ENCODE measurements at regions not wholly inside any gene's neighbourhood (a gene's known extent, or its start where the extent isn't known, plus 50 kb on each side); places are given as distances from the start of the nearest gene placed in this dataset.

- no peak for DNase-seq
Observed at GRCh38 chr20:57090590-57091560, 175.6 kb downstream of the BMP7 start.

GRCh38 chr20:57091748-57092111, 174.7 kb downstream of the BMP7 start:
- no peak for DNase-seq

GRCh38 chr20:57092112-57092899, 174.1 kb downstream of the BMP7 start:
- peak; percentile 89 for DNase-seq

- DNase-seq: no peak
Observed at GRCh38 chr20:57092900-57093530, 173.4 kb downstream of the BMP7 start.

- no peak for DNase-seq
Observed at GRCh38 chr20:57093766-57094165, 172.7 kb downstream of the BMP7 start.

GRCh38 chr20:57094252-57094891, 172.1 kb downstream of the BMP7 start:
- no peak for DNase-seq

- no peak for DNase-seq
Observed at GRCh38 chr20:57094991-57095390, 171.4 kb downstream of the BMP7 start.

GRCh38 chr20:57095426-57095825, 171.0 kb downstream of the BMP7 start:
- DNase-seq: no peak

- no peak for DNase-seq
Observed at GRCh38 chr20:57097245-57097915, 169.1 kb downstream of the BMP7 start.

- no peak for DNase-seq
Observed at GRCh38 chr20:57102160-57102559, 164.3 kb downstream of the BMP7 start.

- no peak for DNase-seq
Observed at GRCh38 chr20:57102566-57102965, 163.9 kb downstream of the BMP7 start.

- no peak for DNase-seq
Observed at GRCh38 chr20:57103146-57103800, 163.2 kb downstream of the BMP7 start.

GRCh38 chr20:57104113-57104512, 162.3 kb downstream of the BMP7 start:
- DNase-seq: no peak

- no peak for DNase-seq
Observed at GRCh38 chr20:57104651-57105204, 161.7 kb downstream of the BMP7 start.

GRCh38 chr20:57106030-57106682, 160.3 kb downstream of the BMP7 start:
- DNase-seq: no peak

- DNase-seq: no peak
Observed at GRCh38 chr20:57106692-57107091, 159.7 kb downstream of the BMP7 start.

- no peak for DNase-seq
Observed at GRCh38 chr20:57107208-57107607, 159.2 kb downstream of the BMP7 start.

GRCh38 chr20:57108218-57108617, 158.2 kb downstream of the BMP7 start:
- no peak for DNase-seq

GRCh38 chr20:57108742-57109570, 157.5 kb downstream of the BMP7 start:
- no peak for DNase-seq

GRCh38 chr20:57109571-57109953, 156.9 kb downstream of the BMP7 start:
- no peak for DNase-seq

Measured in islet precursor cell (in vitro differentiated cells).